ENCODE measurements at regions not wholly inside any gene's neighbourhood (a gene's known extent, or its start where the extent isn't known, plus 50 kb on each side); places are given as distances from the start of the nearest gene placed in this dataset.

- Mint-ChIP-seq H3K36me3 (no peaks in the 10 kb centered on the region), H3K27me3 (ENCODE audit: low read depth in 3 of 3) (peaks cover 9 to 11% (median 11%) of the 10 kb centered on the region in 3 donors), H3K9me3 (peaks cover 0 to 2% (median 0%) of the 10 kb centered on the region in 7 donors), H3K27ac (no peak overlapping the region), H3K4me1 (no peaks in the 10 kb centered on the region), H3K4me3 (no peak overlapping the region)
- Histone ChIP-seq H3K27ac (ENCODE audit: low read depth in 1 of 2, low read length in 2 of 2) (no peak overlapping the region), H3K9me3 (replicated peaks in 1 of 2; ENCODE audit: control insufficient read depth in 1 of 2, insufficient read depth in 1 of 2, low read length in 2 of 2) (no peaks in the 10 kb centered on the region), H3K9ac (ENCODE audit: insufficient read depth, low read length, poor library complexity, severe bottlenecking) (no peak overlapping the region), H4K20me1 (ENCODE audit: insufficient read depth, low read length) (no peaks in the 10 kb centered on the region), H3K4me1 (ENCODE audit: control insufficient read depth in 1 of 2, insufficient read depth in 2 of 2, low read length in 2 of 2) (peaks cover 0 to 3% of the 10 kb centered on the region in 2 donors), H3K27me3 (ENCODE audit: control insufficient read depth in 2 of 2, insufficient read depth in 2 of 2, low read length in 2 of 2) (peaks cover 14 to 15% of the 10 kb centered on the region in 2 donors), H3K4me2 (replicated peaks; ENCODE audit: extremely low read depth, low read length, poor library complexity, severe bottlenecking) (no peak overlapping the region), H3K4me3 (replicated peaks in 1 of 3; ENCODE audit: low read depth in 2 of 3, low read length in 3 of 3) (no peak overlapping the region), H3K36me3 (replicated peaks in 1 of 2; ENCODE audit: control insufficient read depth in 1 of 2, insufficient read depth in 2 of 2, low read length in 2 of 2) (no peaks in the 10 kb centered on the region), H2AFZ (ENCODE audit: insufficient read depth, low read depth, low read length, poor library complexity, severe bottlenecking) (no peak overlapping the region), H3K79me2 (ENCODE audit: insufficient read depth, low read length) (no peaks in the 10 kb centered on the region)
- no peak for DNase-seq
- 98% methylated on average over 5 of the region's 5 CpGs for WGBS (ENCODE audit: insufficient coverage)
- intact Hi-C loops (cut with micrococcal nuclease), result no loop called here
- no peak for TF ChIP-seq CTCF (IDR thresholded peaks at IDR 0.05)
These were observed 226.9 kb upstream of the PKN2 start for GRCh38 chr1:88457197-88457596.

- H3K27me3 ChIP-seq (ENCODE audit: control insufficient read depth in 2 of 2, insufficient read depth in 2 of 2, low read length in 2 of 2), result peaks cover 37% of the 10 kb centered on the region in 2 donors
- H3K4me1 Mint-ChIP-seq, result no peaks in the 10 kb centered on the region
- no peaks in the 10 kb centered on the region for H4K20me1 ChIP-seq (ENCODE audit: insufficient read depth, low read length)
- H3K4me1 ChIP-seq (ENCODE audit: control insufficient read depth in 1 of 2, insufficient read depth in 2 of 2, low read length in 2 of 2), result peaks cover 0 to under 1% of the 10 kb centered on the region in 2 donors
- no peaks in the 10 kb centered on the region for H3K79me2 ChIP-seq (ENCODE audit: insufficient read depth, low read length)
- WGBS (ENCODE audit: insufficient coverage), result no CpG with 5 or more reads among the region's 2 CpGs
- no peak for DNase-seq
- no peak overlapping the region for H3K4me3 Mint-ChIP-seq
- no peak overlapping the region for H3K9ac ChIP-seq (ENCODE audit: insufficient read depth, low read length, poor library complexity, severe bottlenecking)
- H3K4me2 ChIP-seq (replicated peaks; ENCODE audit: extremely low read depth, low read length, poor library complexity, severe bottlenecking), result no peak overlapping the region
- H3K9me3 Mint-ChIP-seq, result peaks cover 0 to 6% (median 0%) of the 10 kb centered on the region in 7 donors
- H3K27ac Mint-ChIP-seq, result no peak overlapping the region
- no peaks in the 10 kb centered on the region for H3K36me3 ChIP-seq (replicated peaks in 1 of 2; ENCODE audit: control insufficient read depth in 1 of 2, insufficient read depth in 2 of 2, low read length in 2 of 2)
- no peaks in the 10 kb centered on the region for H3K36me3 Mint-ChIP-seq
- H3K27me3 Mint-ChIP-seq (ENCODE audit: low read depth in 3 of 3), result peaks cover 25 to 33% (median 30%) of the 10 kb centered on the region in 3 donors
- H3K9me3 ChIP-seq (replicated peaks in 1 of 2; ENCODE audit: control insufficient read depth in 1 of 2, insufficient read depth in 1 of 2, low read length in 2 of 2), result peaks cover 0 to 6% of the 10 kb centered on the region in 2 donors
- no peak for TF ChIP-seq CTCF (IDR thresholded peaks at IDR 0.05)
- no peak overlapping the region for H3K4me3 ChIP-seq (replicated peaks in 1 of 3; ENCODE audit: low read depth in 2 of 3, low read length in 3 of 3)
- H2AFZ ChIP-seq (ENCODE audit: insufficient read depth, low read depth, low read length, poor library complexity, severe bottlenecking), result no peak overlapping the region
- H3K27ac ChIP-seq (ENCODE audit: low read depth in 1 of 2, low read length in 2 of 2), result no peak overlapping the region
- intact Hi-C loops (cut with micrococcal nuclease), result no loop called here
These were observed 223.1 kb upstream of the PKN2 start for GRCh38 chr1:88461007-88461406.

Data from CD14-positive monocyte (primary cell).